WTC11 (cell line): ENCODE measurements at regions not wholly inside any gene's neighbourhood (a gene's known extent, or its start where the extent isn't known, plus 50 kb on each side); places are given as distances from the start of the nearest gene placed in this dataset.
A peak's percentile ranks its signal among the peaks of the same experiment; 100 is the strongest.

ENCODE experiments used
- ATAC-seq: fragments of 200-7000 bp; cut with Tn5 transposase; 2 replicates; pipeline ENCODE4 v1.10.0; 2021; ENCODE audit warnings: mild to moderate bottlenecking, moderate library complexity
- CTCF ChIA-PET: fragments of 300-600 bp; sonication (Branson Sonifier 250); formaldehyde crosslinking; loops from one replicate; lab custom pipeline; 2021; ENCODE audit warnings: antibody characterized with exemption; lab: Charles Lee
- POLR2A ChIA-PET: fragments of 350-600 bp; sonication (Branson Sonifier 250); formaldehyde crosslinking; loops from one replicate; lab custom pipeline; 2021; ENCODE audit warnings: antibody characterized with exemption; lab: Charles Lee
- DNase-seq: peaks from one replicate; pipeline ENCODE4 v3.0.0; 2021; ENCODE audit warnings: low spot score
- H3K27ac Mint-ChIP-seq: 2 replicates; pipeline ENCODE4 v1.8.0; 2021; ENCODE audit warnings: mixed read lengths
- H3K27me3 Mint-ChIP-seq: 2 replicates; pipeline ENCODE4 v1.8.0; 2021; ENCODE audit warnings: low read depth, mild to moderate bottlenecking, moderate library complexity, mixed read lengths
- H3K36me3 Mint-ChIP-seq: 2 replicates; pipeline ENCODE4 v1.8.0; 2021; ENCODE audit warnings: mixed read lengths
- H3K4me1 Mint-ChIP-seq: 2 replicates; pipeline ENCODE4 v1.8.0; 2022; ENCODE audit warnings: mixed read lengths
- H3K4me3 Mint-ChIP-seq: 2 replicates; pipeline ENCODE4 v1.8.0; 2021; ENCODE audit warnings: mild to moderate bottlenecking, moderate library complexity, mixed read lengths
- H3K9me3 Mint-ChIP-seq: 2 replicates; pipeline ENCODE4 v1.8.0; 2021; ENCODE audit warnings: mixed read lengths
- AR ChIP-seq: fragments of 250-450 bp; sonication (Bioruptor Pico); IDR thresholded peaks from 2 replicates; pipeline ENCODE4 v1.9.0; 2021; ENCODE audit warnings: mild to moderate bottlenecking
- ATF1 ChIP-seq: sonication (generic); formaldehyde crosslinking; IDR thresholded peaks from 2 replicates; pipeline ENCODE4 v1.8.1; 2023; ENCODE audit warnings: mild to moderate bottlenecking, moderate library complexity, missing genetic modification reagents
- CTCF ChIP-seq: fragments of 200-600 bp; IDR thresholded peaks from 2 replicates; pipeline ENCODE4 v1.8.0; 2022; ENCODE audit warnings: antibody characterized with exemption
- ERG ChIP-seq: fragments of 250-450 bp; sonication (Bioruptor Pico); IDR thresholded peaks from 2 replicates; pipeline ENCODE4 v1.8.0; 2021; ENCODE audit warnings: mild to moderate bottlenecking
- ETV6 ChIP-seq: sonication (generic); formaldehyde crosslinking; IDR thresholded peaks from 2 replicates; pipeline ENCODE4 v1.8.1; 2022; ENCODE audit warnings: mild to moderate bottlenecking, missing genetic modification reagents
- FOXK1 ChIP-seq: sonication (generic); formaldehyde crosslinking; IDR thresholded peaks from 2 replicates; pipeline ENCODE4 v1.8.0; 2022; ENCODE audit warnings: mild to moderate bottlenecking, moderate library complexity, missing genetic modification reagents
- FOXP1 ChIP-seq: sonication (generic); formaldehyde crosslinking; IDR thresholded peaks from 2 replicates; pipeline ENCODE4 v1.8.0; 2022; ENCODE audit warnings: missing genetic modification reagents, mild to moderate bottlenecking, moderate library complexity, borderline replicate concordance
- GABPB1 ChIP-seq: sonication (generic); formaldehyde crosslinking; IDR thresholded peaks from 2 replicates; pipeline ENCODE4 v1.8.1; 2023; ENCODE audit warnings: mild to moderate bottlenecking, missing genetic modification reagents
- GRHL2 ChIP-seq: fragments of 250-450 bp; sonication (Bioruptor Pico); IDR thresholded peaks from 2 replicates; pipeline ENCODE4 v1.8.0; 2022; ENCODE audit warnings: mild to moderate bottlenecking, moderate library complexity; ENCODE audit not compliant: insufficient replicate concordance, severe bottlenecking
- GTF2I ChIP-seq: fragments of 250-450 bp; sonication (Bioruptor Pico); conservative IDR thresholded peaks from 2 replicates; pipeline ENCODE4 v1.4.0; 2021; ENCODE audit warnings: mild to moderate bottlenecking
- HMGXB4 ChIP-seq: sonication (generic); formaldehyde crosslinking; IDR thresholded peaks from 2 replicates; pipeline ENCODE4 v1.8.1; 2023; ENCODE audit warnings: mild to moderate bottlenecking, moderate library complexity, missing genetic modification reagents
- MYBL2 ChIP-seq: sonication (generic); formaldehyde crosslinking; IDR thresholded peaks from 2 replicates; pipeline ENCODE4 v1.8.1; 2023; ENCODE audit warnings: mild to moderate bottlenecking, moderate library complexity, missing genetic modification reagents
- NFE2L1 ChIP-seq: sonication (generic); formaldehyde crosslinking; IDR thresholded peaks from 2 replicates; pipeline ENCODE4 v1.8.1; 2023; ENCODE audit warnings: missing genetic modification reagents
- PRRX2 ChIP-seq: fragments of 250-450 bp; sonication (Bioruptor Pico); IDR thresholded peaks from 2 replicates; pipeline ENCODE4 v1.8.0; 2021; ENCODE audit warnings: mild to moderate bottlenecking
- SMAD4 ChIP-seq: sonication (generic); formaldehyde crosslinking; IDR thresholded peaks from 2 replicates; pipeline ENCODE4 v1.8.0; 2022; ENCODE audit warnings: mild to moderate bottlenecking, missing genetic modification reagents
- SOX15 ChIP-seq: fragments of 250-450 bp; sonication (Bioruptor Pico); IDR thresholded peaks from 2 replicates; pipeline ENCODE4 v1.9.0; 2021; ENCODE audit warnings: mild to moderate bottlenecking
- TEAD4 ChIP-seq: sonication (generic); formaldehyde crosslinking; IDR thresholded peaks from 2 replicates; pipeline ENCODE4 v1.8.0; 2022; ENCODE audit warnings: mild to moderate bottlenecking, missing genetic modification reagents
- ZNF121 ChIP-seq: sonication (generic); formaldehyde crosslinking; IDR thresholded peaks from 2 replicates; pipeline ENCODE4 v1.8.0; 2023; ENCODE audit warnings: missing genetic modification reagents
- ZNF317 ChIP-seq: sonication (generic); formaldehyde crosslinking; IDR thresholded peaks from 2 replicates; pipeline ENCODE4 v1.8.1; 2023; ENCODE audit warnings: low read depth, mild to moderate bottlenecking, moderate library complexity, missing genetic modification reagents, borderline replicate concordance
- TF ChIP-seq, protein P1 (sequence below): sonication (generic); formaldehyde crosslinking; IDR thresholded peaks from 2 replicates; pipeline ENCODE4 v1.8.0; 2022; ENCODE audit warnings: mild to moderate bottlenecking, missing genetic modification reagents
- TF ChIP-seq, protein P2 (sequence below): fragments of 250-450 bp; sonication (Bioruptor Pico); conservative IDR thresholded peaks from 2 replicates; pipeline ENCODE4 v1.9.0; 2021; ENCODE audit warnings: mild to moderate bottlenecking

- ChIA-PET CTCF (interaction anchor here (1.0 kb wide), 1 partner anchor 9 kb away, joined by 4 read pairs; no protein-coding TSS in a partner anchor), POLR2A (no interaction called here)
- no peak for ATAC-seq
These were observed 270.7 kb downstream of the BAMBI start for GRCh38 chr10:28948046-28948445.

DNA sequence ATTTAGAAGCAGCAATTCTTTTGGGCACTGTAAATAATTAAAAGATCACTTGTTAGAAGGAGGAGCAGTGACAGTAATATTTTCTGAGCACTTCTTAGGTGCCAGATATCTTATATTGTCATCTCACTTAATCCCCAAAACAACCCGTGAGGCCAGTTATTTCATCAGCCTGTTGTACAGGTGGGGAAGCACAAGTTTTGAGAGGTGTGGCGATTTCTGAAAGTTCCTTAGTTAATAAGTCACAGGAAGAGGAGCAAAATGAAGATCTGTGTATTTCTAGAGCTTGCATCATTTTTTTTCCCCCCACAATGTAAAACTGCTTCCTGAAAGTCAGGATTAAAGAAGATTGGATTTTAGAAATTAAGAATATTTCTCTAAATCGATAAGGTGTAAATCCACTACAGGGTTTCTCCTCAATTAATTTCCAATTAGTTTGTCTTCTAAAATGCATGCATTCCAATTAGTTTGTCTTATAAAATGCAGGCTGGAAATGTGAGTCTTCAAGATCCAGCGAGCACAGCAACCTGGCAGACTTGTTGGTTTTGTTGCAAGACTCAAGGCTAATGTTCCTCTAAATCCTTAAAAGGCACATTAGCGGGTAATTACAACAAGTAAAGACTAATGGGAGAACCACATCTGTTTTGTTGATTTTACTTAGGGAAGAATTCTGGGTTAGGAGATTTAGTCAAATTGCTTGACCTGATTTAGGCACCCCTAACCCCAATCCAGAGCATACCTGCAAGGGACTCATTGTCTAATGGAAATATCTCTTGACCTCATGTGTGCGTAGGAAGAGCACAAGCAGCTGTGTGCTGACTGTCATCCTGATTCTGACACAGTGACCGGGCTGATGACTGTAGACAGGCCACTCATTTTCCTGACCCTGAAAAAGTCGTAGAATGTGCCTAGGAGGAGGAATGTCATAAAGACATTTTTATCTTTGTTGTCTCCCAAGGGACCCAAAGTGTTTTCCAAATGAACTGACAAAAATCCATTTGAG lies 272.0 kb downstream of the BAMBI start:
- no peak overlapping the region for H3K4me3 Mint-ChIP-seq
- TF ChIP-seq GABPB1 (CRISPR knock-in tag) (peak; percentile 98), CTCF (no peak)
- H3K36me3 Mint-ChIP-seq: no peaks in the 10 kb centered on the region
- H3K4me1 Mint-ChIP-seq: no peaks in the 10 kb centered on the region
- CTCF ChIA-PET: interaction anchor here (1.0 kb wide), 1 partner anchor 10 kb away, joined by 4 read pairs; no protein-coding TSS in a partner anchor
- no peaks in the 10 kb centered on the region for H3K27me3 Mint-ChIP-seq
- DNase-seq (no peak), ATAC-seq (no peak)
- no peak overlapping the region for H3K27ac Mint-ChIP-seq
- H3K9me3 Mint-ChIP-seq: peaks cover 9% of the 10 kb centered on the region
- POLR2A ChIA-PET: no interaction called here

More at GRCh38 chr10:28948046-28948445, 270.7 kb downstream of the BAMBI start:
- TF ChIP-seq GTF2I (CRISPR knock-in tag) (no peak), FOXK1 (CRISPR knock-in tag) (no peak), TEAD4 (CRISPR knock-in tag) (no peak), NFE2L1 (no peak), ATF1 (CRISPR knock-in tag) (no peak), SMAD4 (CRISPR knock-in tag) (no peak), GRHL2 (no peak), GABPB1 (CRISPR knock-in tag) (no peak), ZNF317 (CRISPR knock-in tag) (no peak), HMGXB4 (CRISPR knock-in tag) (no peak), FOXP1 (CRISPR knock-in tag) (no peak)
- TF ChIP-seq, protein P1, sequence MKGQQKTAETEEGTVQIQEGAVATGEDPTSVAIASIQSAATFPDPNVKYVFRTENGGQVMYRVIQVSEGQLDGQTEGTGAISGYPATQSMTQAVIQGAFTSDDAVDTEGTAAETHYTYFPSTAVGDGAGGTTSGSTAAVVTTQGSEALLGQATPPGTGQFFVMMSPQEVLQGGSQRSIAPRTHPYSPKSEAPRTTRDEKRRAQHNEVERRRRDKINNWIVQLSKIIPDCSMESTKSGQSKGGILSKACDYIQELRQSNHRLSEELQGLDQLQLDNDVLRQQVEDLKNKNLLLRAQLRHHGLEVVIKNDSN (CRISPR knock-in tag): no peak
- TF ChIP-seq, protein P2, sequence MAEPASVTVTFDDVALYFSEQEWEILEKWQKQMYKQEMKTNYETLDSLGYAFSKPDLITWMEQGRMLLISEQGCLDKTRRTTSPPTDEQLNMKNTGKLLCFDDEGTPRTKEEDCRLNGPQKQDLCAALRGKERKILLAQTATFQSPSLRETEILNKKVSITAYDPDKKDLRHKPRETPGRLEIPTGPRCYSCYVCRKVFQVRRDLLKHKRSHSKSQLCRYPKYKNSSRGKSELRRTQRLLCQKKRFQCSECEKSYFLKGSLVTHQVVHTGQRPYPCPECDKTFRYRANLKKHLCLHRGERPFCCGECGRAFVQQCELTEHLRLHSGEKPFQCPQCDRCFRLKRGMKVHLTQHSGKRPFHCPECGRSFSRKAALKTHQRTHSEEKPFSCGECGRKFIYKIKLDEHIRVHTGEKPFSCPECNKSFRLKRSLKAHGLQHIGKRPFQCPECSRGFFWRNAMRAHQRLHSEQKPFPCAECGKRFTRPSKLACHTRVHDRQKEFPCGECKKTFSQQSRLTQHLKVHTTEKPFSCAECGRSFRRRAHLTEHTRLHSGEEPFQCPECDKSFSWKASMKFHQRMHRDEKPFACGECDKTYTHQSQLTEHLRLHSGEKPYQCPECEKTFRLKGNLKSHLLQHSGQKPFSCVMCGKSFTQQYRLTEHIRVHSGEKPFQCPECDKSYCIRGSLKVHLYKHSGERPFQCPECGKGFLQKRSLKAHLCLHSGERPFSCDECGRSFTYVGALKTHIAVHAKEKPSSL (CRISPR knock-in tag): no peak
- Mint-ChIP-seq H3K4me3 (no peak overlapping the region), H3K4me1 (no peaks in the 10 kb centered on the region), H3K9me3 (peaks cover 9% of the 10 kb centered on the region), H3K27me3 (no peaks in the 10 kb centered on the region), H3K27ac (no peak overlapping the region), H3K36me3 (no peaks in the 10 kb centered on the region)
- DNase-seq: no peak

DNA sequence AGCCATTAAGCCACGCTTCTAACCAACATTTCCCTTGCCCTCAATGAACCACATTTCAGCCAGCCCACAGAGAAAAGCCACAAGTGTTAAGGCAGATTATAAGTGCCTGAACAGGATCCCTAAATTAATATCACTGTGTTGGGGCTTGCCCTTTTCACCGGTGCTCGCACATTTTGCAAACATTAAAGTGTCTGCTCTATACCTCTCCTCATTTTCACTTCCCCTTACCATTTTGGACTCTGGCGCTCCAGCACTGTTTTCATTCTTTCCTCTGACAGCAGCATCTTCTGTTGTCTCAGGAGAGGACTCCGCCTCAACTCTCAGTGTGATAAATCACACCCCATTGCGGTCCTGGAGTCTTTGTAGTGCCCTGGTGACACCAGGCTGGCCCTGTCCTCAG lies 274.2 kb downstream of the BAMBI start:
- ChIA-PET POLR2A (no interaction called here), CTCF (no interaction called here)
- no peaks in the 10 kb centered on the region for H3K4me1 Mint-ChIP-seq
- H3K4me3 Mint-ChIP-seq: no peak overlapping the region
- ATAC-seq (no peak), DNase-seq (no peak)
- 0 out of 2 replicates have a peak, but pooled peaks cover 3% of the 10 kb centered on the region for H3K9me3 Mint-ChIP-seq
- H3K27me3 Mint-ChIP-seq: no peaks in the 10 kb centered on the region
- H3K36me3 Mint-ChIP-seq: no peaks in the 10 kb centered on the region
- H3K27ac Mint-ChIP-seq: no peak overlapping the region
- TF ChIP-seq ZNF121 (CRISPR knock-in tag) (no peak), ATF1 (CRISPR knock-in tag) (no peak), ERG (CRISPR knock-in tag) (no peak), MYBL2 (CRISPR knock-in tag) (no peak), GRHL2 (no peak), NFE2L1 (no peak), PRRX2 (CRISPR knock-in tag) (no peak), AR (CRISPR knock-in tag) (no peak), ETV6 (CRISPR knock-in tag) (no peak), SOX15 (CRISPR knock-in tag) (no peak)
